ENCODE measurements at regions not wholly inside any gene's neighbourhood (a gene's known extent, or its start where the extent isn't known, plus 50 kb on each side); places are given as distances from the start of the nearest gene placed in this dataset.
A peak's percentile ranks its signal among the peaks of the same experiment; 100 is the strongest.

- TF ChIP-seq MNT (conservative IDR thresholded peaks at IDR 0.05): no peak
- TF ChIP-seq ETV6 (IDR thresholded peaks at IDR 0.05; ENCODE audit: borderline replicate concordance in 1 of 2, low read depth in 2 of 2, low read length in 1 of 2): no peak
- no peak for TF ChIP-seq ETV6 (CRISPR knock-in tag; IDR thresholded peaks at IDR 0.05; ENCODE audit: borderline replicate concordance)
- no peak for TF ChIP-seq GTF2F1 (IDR thresholded peaks at IDR 0.05; ENCODE audit: low read depth, low read length)
- no peak for TF ChIP-seq FOXA1 (IDR thresholded peaks at IDR 0.05; ENCODE audit: borderline replicate concordance)
- TF ChIP-seq ZNF165 (CRISPR knock-in tag; IDR thresholded peaks at IDR 0.05; ENCODE audit: borderline replicate concordance): no peak
- no peak for TF ChIP-seq TSHZ1 (CRISPR knock-in tag; IDR thresholded peaks at IDR 0.05)
- TF ChIP-seq CREB5 (CRISPR knock-in tag; IDR thresholded peaks at IDR 0.05): no peak
- TF ChIP-seq, protein P1, sequence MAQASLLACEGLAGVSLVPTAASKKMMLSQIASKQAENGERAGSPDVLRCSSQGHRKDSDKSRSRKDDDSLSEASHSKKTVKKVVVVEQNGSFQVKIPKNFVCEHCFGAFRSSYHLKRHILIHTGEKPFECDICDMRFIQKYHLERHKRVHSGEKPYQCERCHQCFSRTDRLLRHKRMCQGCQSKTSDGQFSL (CRISPR knock-in tag; IDR thresholded peaks at IDR 0.05): no peak
- TF ChIP-seq, protein P1 (tag; IDR thresholded peaks at IDR 0.05): no peak
- no peak for TF ChIP-seq ILF3 (IDR thresholded peaks at IDR 0.05; ENCODE audit: borderline replicate concordance)
- TF ChIP-seq NCOR1 (IDR thresholded peaks at IDR 0.05): 0 out of 2 replicates have a peak, but pooled peaks have one; percentile 23
- TF ChIP-seq PTTG1 (tag; IDR thresholded peaks at IDR 0.05; ENCODE audit: low read depth): no peak
- TF ChIP-seq, protein P2, sequence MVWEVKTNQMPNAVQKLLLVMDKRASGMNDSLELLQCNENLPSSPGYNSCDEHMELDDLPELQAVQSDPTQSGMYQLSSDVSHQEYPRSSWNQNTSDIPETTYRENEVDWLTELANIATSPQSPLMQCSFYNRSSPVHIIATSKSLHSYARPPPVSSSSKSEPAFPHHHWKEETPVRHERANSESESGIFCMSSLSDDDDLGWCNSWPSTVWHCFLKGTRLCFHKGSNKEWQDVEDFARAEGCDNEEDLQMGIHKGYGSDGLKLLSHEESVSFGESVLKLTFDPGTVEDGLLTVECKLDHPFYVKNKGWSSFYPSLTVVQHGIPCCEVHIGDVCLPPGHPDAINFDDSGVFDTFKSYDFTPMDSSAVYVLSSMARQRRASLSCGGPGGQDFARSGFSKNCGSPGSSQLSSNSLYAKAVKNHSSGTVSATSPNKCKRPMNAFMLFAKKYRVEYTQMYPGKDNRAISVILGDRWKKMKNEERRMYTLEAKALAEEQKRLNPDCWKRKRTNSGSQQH (CRISPR knock-in tag; IDR thresholded peaks at IDR 0.05): no peak
- TF ChIP-seq, protein P3, sequence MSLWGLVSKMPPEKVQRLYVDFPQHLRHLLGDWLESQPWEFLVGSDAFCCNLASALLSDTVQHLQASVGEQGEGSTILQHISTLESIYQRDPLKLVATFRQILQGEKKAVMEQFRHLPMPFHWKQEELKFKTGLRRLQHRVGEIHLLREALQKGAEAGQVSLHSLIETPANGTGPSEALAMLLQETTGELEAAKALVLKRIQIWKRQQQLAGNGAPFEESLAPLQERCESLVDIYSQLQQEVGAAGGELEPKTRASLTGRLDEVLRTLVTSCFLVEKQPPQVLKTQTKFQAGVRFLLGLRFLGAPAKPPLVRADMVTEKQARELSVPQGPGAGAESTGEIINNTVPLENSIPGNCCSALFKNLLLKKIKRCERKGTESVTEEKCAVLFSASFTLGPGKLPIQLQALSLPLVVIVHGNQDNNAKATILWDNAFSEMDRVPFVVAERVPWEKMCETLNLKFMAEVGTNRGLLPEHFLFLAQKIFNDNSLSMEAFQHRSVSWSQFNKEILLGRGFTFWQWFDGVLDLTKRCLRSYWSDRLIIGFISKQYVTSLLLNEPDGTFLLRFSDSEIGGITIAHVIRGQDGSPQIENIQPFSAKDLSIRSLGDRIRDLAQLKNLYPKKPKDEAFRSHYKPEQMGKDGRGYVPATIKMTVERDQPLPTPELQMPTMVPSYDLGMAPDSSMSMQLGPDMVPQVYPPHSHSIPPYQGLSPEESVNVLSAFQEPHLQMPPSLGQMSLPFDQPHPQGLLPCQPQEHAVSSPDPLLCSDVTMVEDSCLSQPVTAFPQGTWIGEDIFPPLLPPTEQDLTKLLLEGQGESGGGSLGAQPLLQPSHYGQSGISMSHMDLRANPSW (CRISPR knock-in tag; IDR thresholded peaks at IDR 0.05): no peak
- no peak for TF ChIP-seq GTF2E2 (tag; IDR thresholded peaks at IDR 0.05)
- no peak for TF ChIP-seq ETV5 (CRISPR knock-in tag; IDR thresholded peaks at IDR 0.05; ENCODE audit: low read depth)
Observed at GRCh38 chrX:121754301-121754700, 706.9 kb downstream of the GLUD2 start (continued).

Measured in K562 (cell line).